ENCODE measurements at regions not wholly inside any gene's neighbourhood (a gene's known extent, or its start where the extent isn't known, plus 50 kb on each side); places are given as distances from the start of the nearest gene placed in this dataset.

GRCh38 chr12:92650228-92650822 lies 52.5 kb upstream of the PLEKHG7 start:
- H3K9ac ChIP-seq (ENCODE audit: low read depth, low read length): no peak overlapping the region
- peaks cover under 1% of the 10 kb centered on the region for H3K27me3 ChIP-seq (ENCODE audit: control insufficient read depth, insufficient read depth, low read length)
- no peaks in the 10 kb centered on the region for H3K36me3 ChIP-seq (ENCODE audit: insufficient read depth, low read length)
- peaks cover 7% of the 10 kb centered on the region for H3K4me1 ChIP-seq (ENCODE audit: control insufficient read depth, insufficient read depth, low read length)
- H3K9me3 ChIP-seq (replicated peaks; ENCODE audit: low read length): no peaks in the 10 kb centered on the region
- no peak overlapping the region for H3K4me2 ChIP-seq (ENCODE audit: low read length)
- H3K4me3 ChIP-seq (ENCODE audit: low read length): no peak overlapping the region

- Histone ChIP-seq H3K4me1 (ENCODE audit: control insufficient read depth, insufficient read depth, low read length) (peaks cover 7% of the 10 kb centered on the region), H3K9ac (ENCODE audit: low read depth, low read length) (no peak overlapping the region), H3K36me3 (ENCODE audit: insufficient read depth, low read length) (no peaks in the 10 kb centered on the region), H3K4me3 (ENCODE audit: low read length) (peak overlapping the region; percentile 43), H3K27me3 (ENCODE audit: control insufficient read depth, insufficient read depth, low read length) (no peaks in the 10 kb centered on the region), H3K9me3 (replicated peaks; ENCODE audit: low read length) (no peaks in the 10 kb centered on the region), H3K4me2 (ENCODE audit: low read length) (peak overlapping the region; percentile 71)
Observed at GRCh38 chr12:92649511-92650227, 53.1 kb upstream of the PLEKHG7 start.

GRCh38 chr12:92648242-92649031 lies 54.4 kb upstream of the PLEKHG7 start:
- Histone ChIP-seq H3K27me3 (ENCODE audit: control insufficient read depth, insufficient read depth, low read length) (no peaks in the 10 kb centered on the region), H3K9ac (ENCODE audit: low read depth, low read length) (no peak overlapping the region), H3K36me3 (ENCODE audit: insufficient read depth, low read length) (no peaks in the 10 kb centered on the region), H3K4me2 (ENCODE audit: low read length) (no peak overlapping the region), H3K9me3 (replicated peaks; ENCODE audit: low read length) (no peaks in the 10 kb centered on the region), H3K4me1 (ENCODE audit: control insufficient read depth, insufficient read depth, low read length) (peaks cover 7% of the 10 kb centered on the region), H3K4me3 (ENCODE audit: low read length) (no peak overlapping the region)

GRCh38 chr12:92641291-92641690 lies 61.5 kb upstream of the PLEKHG7 start:
- no peaks in the 10 kb centered on the region for H3K9me3 ChIP-seq (replicated peaks; ENCODE audit: low read length)
- H3K4me2 ChIP-seq (ENCODE audit: low read length): no peak overlapping the region
- no peaks in the 10 kb centered on the region for H3K36me3 ChIP-seq (ENCODE audit: insufficient read depth, low read length)
- no peak overlapping the region for H3K9ac ChIP-seq (ENCODE audit: low read depth, low read length)
- no peaks in the 10 kb centered on the region for H3K27me3 ChIP-seq (ENCODE audit: control insufficient read depth, insufficient read depth, low read length)
- H3K4me3 ChIP-seq (ENCODE audit: low read length): no peak overlapping the region
- H3K4me1 ChIP-seq (ENCODE audit: control insufficient read depth, insufficient read depth, low read length): no peaks in the 10 kb centered on the region

GRCh38 chr12:92640691-92641090 lies 62.1 kb upstream of the PLEKHG7 start:
- Histone ChIP-seq H3K27me3 (ENCODE audit: control insufficient read depth, insufficient read depth, low read length) (no peaks in the 10 kb centered on the region), H3K4me1 (ENCODE audit: control insufficient read depth, insufficient read depth, low read length) (no peaks in the 10 kb centered on the region), H3K4me2 (ENCODE audit: low read length) (no peak overlapping the region), H3K36me3 (ENCODE audit: insufficient read depth, low read length) (no peaks in the 10 kb centered on the region), H3K4me3 (ENCODE audit: low read length) (no peak overlapping the region), H3K9me3 (replicated peaks; ENCODE audit: low read length) (no peaks in the 10 kb centered on the region), H3K9ac (ENCODE audit: low read depth, low read length) (no peak overlapping the region)

- Histone ChIP-seq H3K27me3 (ENCODE audit: control insufficient read depth, insufficient read depth, low read length) (no peaks in the 10 kb centered on the region), H3K9ac (ENCODE audit: low read depth, low read length) (no peak overlapping the region), H3K4me2 (ENCODE audit: low read length) (no peak overlapping the region), H3K9me3 (replicated peaks; ENCODE audit: low read length) (no peaks in the 10 kb centered on the region), H3K36me3 (ENCODE audit: insufficient read depth, low read length) (no peaks in the 10 kb centered on the region), H3K4me1 (ENCODE audit: control insufficient read depth, insufficient read depth, low read length) (no peaks in the 10 kb centered on the region), H3K4me3 (ENCODE audit: low read length) (no peak overlapping the region)
Observed at GRCh38 chr12:92639017-92639416, 63.8 kb upstream of the PLEKHG7 start.

GRCh38 chr12:92634730-92635129 lies 68.1 kb upstream of the PLEKHG7 start:
- Histone ChIP-seq H3K9me3 (replicated peaks; ENCODE audit: low read length) (no peaks in the 10 kb centered on the region), H3K4me3 (ENCODE audit: low read length) (no peak overlapping the region), H3K4me2 (ENCODE audit: low read length) (no peak overlapping the region), H3K36me3 (ENCODE audit: insufficient read depth, low read length) (no peaks in the 10 kb centered on the region), H3K4me1 (ENCODE audit: control insufficient read depth, insufficient read depth, low read length) (no peaks in the 10 kb centered on the region), H3K9ac (ENCODE audit: low read depth, low read length) (no peak overlapping the region), H3K27me3 (ENCODE audit: control insufficient read depth, insufficient read depth, low read length) (no peaks in the 10 kb centered on the region)

- no peak overlapping the region for H3K4me3 ChIP-seq (ENCODE audit: low read length)
- H3K9ac ChIP-seq (ENCODE audit: low read depth, low read length): no peak overlapping the region
- H3K4me1 ChIP-seq (ENCODE audit: control insufficient read depth, insufficient read depth, low read length): no peaks in the 10 kb centered on the region
- no peak overlapping the region for H3K4me2 ChIP-seq (ENCODE audit: low read length)
- H3K27me3 ChIP-seq (ENCODE audit: control insufficient read depth, insufficient read depth, low read length): no peaks in the 10 kb centered on the region
- no peaks in the 10 kb centered on the region for H3K36me3 ChIP-seq (ENCODE audit: insufficient read depth, low read length)
- H3K9me3 ChIP-seq (replicated peaks; ENCODE audit: low read length): no peaks in the 10 kb centered on the region
Observed at GRCh38 chr12:92634202-92634601, 68.6 kb upstream of the PLEKHG7 start.

GRCh38 chr12:92630968-92631367 lies 71.8 kb upstream of the PLEKHG7 start:
- H3K36me3 ChIP-seq (ENCODE audit: insufficient read depth, low read length): no peaks in the 10 kb centered on the region
- H3K4me3 ChIP-seq (ENCODE audit: low read length): no peak overlapping the region
- H3K4me1 ChIP-seq (ENCODE audit: control insufficient read depth, insufficient read depth, low read length): no peaks in the 10 kb centered on the region
- H3K4me2 ChIP-seq (ENCODE audit: low read length): no peak overlapping the region
- no peak overlapping the region for H3K9ac ChIP-seq (ENCODE audit: low read depth, low read length)
- no peaks in the 10 kb centered on the region for H3K9me3 ChIP-seq (replicated peaks; ENCODE audit: low read length)
- no peaks in the 10 kb centered on the region for H3K27me3 ChIP-seq (ENCODE audit: control insufficient read depth, insufficient read depth, low read length)

GRCh38 chr12:92629349-92630065 lies 73.3 kb upstream of the PLEKHG7 start:
- H3K4me2 ChIP-seq (ENCODE audit: low read length): no peak overlapping the region

GRCh38 chr12:92628476-92628875 lies 74.3 kb upstream of the PLEKHG7 start:
- Histone ChIP-seq H3K4me1 (ENCODE audit: control insufficient read depth, insufficient read depth, low read length) (peaks cover 11% of the 10 kb centered on the region), H3K4me3 (ENCODE audit: low read length) (no peak overlapping the region), H3K9me3 (replicated peaks; ENCODE audit: low read length) (no peaks in the 10 kb centered on the region), H3K27me3 (ENCODE audit: control insufficient read depth, insufficient read depth, low read length) (no peaks in the 10 kb centered on the region), H3K4me2 (ENCODE audit: low read length) (no peak overlapping the region), H3K36me3 (ENCODE audit: insufficient read depth, low read length) (no peaks in the 10 kb centered on the region), H3K9ac (ENCODE audit: low read depth, low read length) (no peak overlapping the region)

More at GRCh38 chr12:92629349-92630065, 73.3 kb upstream of the PLEKHG7 start:
- peaks cover 5% of the 10 kb centered on the region for H3K4me1 ChIP-seq (ENCODE audit: control insufficient read depth, insufficient read depth, low read length)
- H3K27me3 ChIP-seq (ENCODE audit: control insufficient read depth, insufficient read depth, low read length): no peaks in the 10 kb centered on the region
- no peaks in the 10 kb centered on the region for H3K36me3 ChIP-seq (ENCODE audit: insufficient read depth, low read length)
- H3K9me3 ChIP-seq (replicated peaks; ENCODE audit: low read length): no peaks in the 10 kb centered on the region
- no peak overlapping the region for H3K9ac ChIP-seq (ENCODE audit: low read depth, low read length)
- no peak overlapping the region for H3K4me3 ChIP-seq (ENCODE audit: low read length)

All from skeletal muscle satellite cell (primary cell).